ENCODE measurements at regions not wholly inside any gene's neighbourhood (a gene's known extent, or its start where the extent isn't known, plus 50 kb on each side); places are given as distances from the start of the nearest gene placed in this dataset.
"Not testable (repeated sequence)": the region's sequence is repeated elsewhere in the genome, so short reads cannot be mapped to it uniquely, and the experiment has no call there.

DNA sequence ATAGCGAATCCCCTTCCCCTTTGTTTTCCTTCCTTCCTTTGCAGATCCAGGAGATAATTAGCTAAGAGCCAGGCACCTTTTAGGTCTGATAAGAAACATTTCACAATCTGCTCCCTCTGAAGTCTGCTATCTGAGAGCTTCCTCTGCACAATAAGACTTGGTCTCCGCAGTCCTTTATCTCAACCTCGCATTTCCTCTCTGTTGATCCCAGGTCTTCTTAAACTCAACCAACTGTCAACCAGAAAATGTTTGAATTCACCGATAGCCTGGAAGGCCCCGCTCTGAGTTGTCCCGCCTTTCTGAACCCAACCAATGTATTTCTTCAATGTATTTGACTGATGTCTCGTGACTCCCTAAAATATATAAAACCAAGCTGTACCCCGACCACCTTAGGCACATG, 78.4 kb upstream of the CTDP1 start:
- DNase-seq (ENCODE audit: low read depth), result no peak
- TF ChIP-seq CTCF (conservative IDR thresholded peaks at IDR 0.05; ENCODE audit: low read length), result no peak
- no peak overlapping the region for H3K4me3 ChIP-seq (ENCODE audit: low read length)

DNA sequence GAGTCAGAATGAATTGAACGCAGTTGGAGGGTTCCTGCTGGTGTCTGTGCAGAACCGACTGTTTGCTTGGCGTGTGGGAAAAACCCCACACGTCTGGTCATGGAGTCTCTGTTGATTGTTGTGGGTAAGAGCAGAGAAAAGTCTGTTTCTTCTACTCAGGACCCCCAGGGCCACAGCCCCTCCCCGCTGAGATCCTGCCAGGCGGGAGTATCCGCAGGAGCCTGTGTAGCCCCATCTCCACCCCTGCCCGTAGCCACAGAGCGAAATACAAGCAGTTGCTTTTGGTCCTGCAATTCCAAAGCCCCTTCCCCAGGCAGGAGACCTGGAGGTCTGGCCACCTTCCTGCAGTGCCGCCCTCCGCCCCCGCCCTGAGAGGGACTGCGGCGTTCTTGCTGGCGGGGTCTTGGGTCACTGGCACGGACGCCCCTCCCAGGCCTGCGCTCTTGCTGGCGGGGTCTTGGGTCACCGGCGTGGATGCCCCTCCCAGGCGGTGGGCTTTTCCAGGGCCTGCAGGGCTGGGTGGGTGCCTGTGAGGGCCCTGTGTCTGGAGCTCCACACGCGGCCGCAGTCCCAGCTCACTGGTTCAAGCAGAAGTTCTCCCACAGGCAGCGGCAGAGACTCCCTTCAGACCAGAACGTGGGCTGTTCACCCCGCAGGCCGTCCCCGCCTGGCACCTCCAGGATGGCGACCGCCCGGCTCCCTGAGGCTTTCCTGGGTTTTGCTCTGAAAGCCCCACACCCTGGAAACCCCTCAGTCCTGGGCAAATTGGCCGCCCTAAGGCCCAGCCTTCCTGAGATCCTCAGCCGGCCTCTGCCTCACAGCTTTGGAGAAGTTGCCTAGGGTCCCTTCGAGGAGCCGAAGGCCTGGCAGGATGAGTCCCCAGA, 76.0 kb upstream of the CTDP1 start:
- no peak for TF ChIP-seq CTCF (conservative IDR thresholded peaks at IDR 0.05; ENCODE audit: low read length)
- no peak for DNase-seq (ENCODE audit: low read depth)
- no peak overlapping the region for H3K4me3 ChIP-seq (ENCODE audit: low read length)

- no peak for TF ChIP-seq CTCF (conservative IDR thresholded peaks at IDR 0.05; ENCODE audit: low read length)
- no peak overlapping the region for H3K4me3 ChIP-seq (ENCODE audit: low read length)
- DNase-seq (ENCODE audit: low read depth), result no peak
Observed at GRCh38 chr18:79604205-79604912, 75.2 kb upstream of the CTDP1 start.

GRCh38 chr18:79604913-79605880, 74.4 kb upstream of the CTDP1 start:
- DNase-seq (ENCODE audit: low read depth), result no peak
- no peak for TF ChIP-seq CTCF (conservative IDR thresholded peaks at IDR 0.05; ENCODE audit: low read length)
- no peak overlapping the region for H3K4me3 ChIP-seq (ENCODE audit: low read length)

- H3K4me3 ChIP-seq (ENCODE audit: low read length); DNase-seq (ENCODE audit: low read depth): not testable (repeated sequence)
Observed at GRCh38 chr18:79606071-79606470, 73.5 kb upstream of the CTDP1 start.

- DNase-seq (ENCODE audit: low read depth), result no peak
- no peak for TF ChIP-seq CTCF (conservative IDR thresholded peaks at IDR 0.05; ENCODE audit: low read length)
Observed at GRCh38 chr18:79606621-79607331, 72.8 kb upstream of the CTDP1 start.

More at GRCh38 chr18:79606621-79607331, 72.8 kb upstream of the CTDP1 start:
- no peak overlapping the region for H3K4me3 ChIP-seq (ENCODE audit: low read length)

Measured in AG10803 (cell line).